Vagina (tissue), 2 donors: ENCODE measurements at regions not wholly inside any gene's neighbourhood (a gene's known extent, or its start where the extent isn't known, plus 50 kb on each side); places are given as distances from the start of the nearest gene placed in this dataset.

Source experiments
- POLR2A ChIP-seq, 2 donors: fragments of 450-650 bp; IDR thresholded peaks; one replicate each; pipeline ENCODE4 v1.6.1; 2017; ENCODE audit warnings: antibody characterized with exemption in 2 of 2, mild to moderate bottlenecking in 2 of 2, moderate library complexity in 2 of 2
- POLR2AphosphoS5 ChIP-seq, 2 donors: sonication (generic); formaldehyde crosslinking; IDR thresholded peaks; one replicate each; pipeline ENCODE4 v1.9.0; 2017; ENCODE audit warnings: antibody characterized with exemption in 2 of 2, mild to moderate bottlenecking in 2 of 2, low read depth in 1 of 2; ENCODE audit not compliant: insufficient read depth in 1 of 2
- TF ChIP-seq, protein P1 (sequence below), 3 experiments: fragments of 450-650 bp in 2 of 3; fragments of 200-600 bp in 1 of 3; sonication (generic) in 1 of 3; IDR thresholded peaks; one replicate each; pipeline ENCODE4 v1.5.1; 2017 to 2019; ENCODE audit warnings: antibody characterized with exemption in 3 of 3, mild to moderate bottlenecking in 2 of 3, moderate library complexity in 2 of 3

DNA sequence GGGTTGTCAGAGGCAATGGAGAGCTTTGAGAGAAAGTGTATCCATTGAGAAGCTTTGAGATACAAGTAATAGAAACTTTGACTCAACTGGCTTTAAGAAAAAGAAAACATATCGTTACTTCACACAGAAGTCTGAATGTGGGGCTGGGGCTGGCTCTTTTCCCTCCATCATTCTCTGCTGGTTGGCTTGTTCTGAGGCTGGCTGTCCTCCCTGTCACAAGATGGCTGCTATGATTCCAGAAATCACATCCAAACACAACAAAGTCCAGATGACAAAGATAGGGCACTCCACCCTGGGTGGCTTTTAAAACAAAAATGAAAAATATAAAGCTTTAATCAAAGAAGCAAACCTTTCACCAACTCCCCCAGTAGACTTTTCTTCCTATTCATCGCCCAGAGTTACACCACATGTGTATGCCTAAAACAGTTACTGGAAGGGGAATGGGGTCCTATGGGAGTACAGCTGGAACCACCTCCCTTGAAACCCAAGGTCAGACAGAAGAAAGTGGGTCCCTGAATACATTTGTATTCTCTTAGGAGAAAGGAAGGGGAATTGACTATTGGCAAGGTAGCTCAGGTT lies 284.3 kb downstream of the GAS1 start:
- TF ChIP-seq, protein P1, sequence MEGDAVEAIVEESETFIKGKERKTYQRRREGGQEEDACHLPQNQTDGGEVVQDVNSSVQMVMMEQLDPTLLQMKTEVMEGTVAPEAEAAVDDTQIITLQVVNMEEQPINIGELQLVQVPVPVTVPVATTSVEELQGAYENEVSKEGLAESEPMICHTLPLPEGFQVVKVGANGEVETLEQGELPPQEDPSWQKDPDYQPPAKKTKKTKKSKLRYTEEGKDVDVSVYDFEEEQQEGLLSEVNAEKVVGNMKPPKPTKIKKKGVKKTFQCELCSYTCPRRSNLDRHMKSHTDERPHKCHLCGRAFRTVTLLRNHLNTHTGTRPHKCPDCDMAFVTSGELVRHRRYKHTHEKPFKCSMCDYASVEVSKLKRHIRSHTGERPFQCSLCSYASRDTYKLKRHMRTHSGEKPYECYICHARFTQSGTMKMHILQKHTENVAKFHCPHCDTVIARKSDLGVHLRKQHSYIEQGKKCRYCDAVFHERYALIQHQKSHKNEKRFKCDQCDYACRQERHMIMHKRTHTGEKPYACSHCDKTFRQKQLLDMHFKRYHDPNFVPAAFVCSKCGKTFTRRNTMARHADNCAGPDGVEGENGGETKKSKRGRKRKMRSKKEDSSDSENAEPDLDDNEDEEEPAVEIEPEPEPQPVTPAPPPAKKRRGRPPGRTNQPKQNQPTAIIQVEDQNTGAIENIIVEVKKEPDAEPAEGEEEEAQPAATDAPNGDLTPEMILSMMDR (IDR thresholded peaks at IDR 0.05): no peak
- TF ChIP-seq POLR2AphosphoS5 (IDR thresholded peaks at IDR 0.05; ENCODE audit: insufficient read depth in 1 of 2, low read depth in 1 of 2): no peak
- no peak for TF ChIP-seq POLR2A (IDR thresholded peaks at IDR 0.05)
